H1 (cell line): ENCODE measurements at regions not wholly inside any gene's neighbourhood (a gene's known extent, or its start where the extent isn't known, plus 50 kb on each side); places are given as distances from the start of the nearest gene placed in this dataset.

Experiments
- CTCF ChIA-PET: fragments of 300-600 bp; sonication (Branson Sonifier 250); formaldehyde crosslinking; loops from one replicate; lab custom pipeline; 2021; ENCODE audit not compliant: partially characterized antibody; lab: Charles Lee
- POLR2A ChIA-PET: fragments of 300-600 bp; sonication (Branson Sonifier 250); formaldehyde crosslinking; loops from one replicate; lab custom pipeline; 2021; ENCODE audit warnings: inconsistent platforms; ENCODE audit not compliant: partially characterized antibody; lab: Charles Lee
- DNase-seq, 2 experiments: peaks; one replicate each; pipeline versions ENCODE4 v3.0.0 to v3.0.0-alpha.2; 2010 to 2022; ENCODE audit warnings: low spot score in 2 of 2, low read depth in 1 of 2, mixed read lengths in 1 of 2
- FAIRE-seq: peaks from 2 replicates; lab custom pipeline; 2011; peaks lifted over from hg19 to GRCh38; lab: Jason Lieb, UNC
- H2AFZ ChIP-seq: 2 replicates; pipeline ENCODE4 v1.8.1; 2012; ENCODE audit warnings: low read length, inconsistent platforms
- H2AK5ac ChIP-seq: 2 replicates; pipeline ENCODE4 v1.6.1; 2013; ENCODE audit warnings: low read depth, low read length
- H2BK120ac ChIP-seq: replicated peaks from 2 replicates; pipeline ENCODE3; 2013; ENCODE audit warnings: low read depth, low read length, inconsistent platforms
- H2BK12ac ChIP-seq: 2 replicates; pipeline ENCODE4 v1.6.1; 2013; ENCODE audit warnings: low read depth, low read length
- H2BK15ac ChIP-seq: 2 replicates; pipeline ENCODE4 v1.6.1; 2013; ENCODE audit warnings: low read length
- H2BK20ac ChIP-seq: 2 replicates; pipeline ENCODE4 v1.6.1; 2013; ENCODE audit warnings: low read length
- H2BK5ac ChIP-seq: 2 replicates; pipeline ENCODE4 v1.6.1; 2013; ENCODE audit warnings: low read depth, low read length
- H3K14ac ChIP-seq: 2 replicates; pipeline ENCODE4 v1.6.1; 2013; ENCODE audit warnings: inconsistent platforms; ENCODE audit not compliant: insufficient read length
- H3K18ac ChIP-seq: 2 replicates; pipeline ENCODE4 v1.6.1; 2013; ENCODE audit warnings: low read length; ENCODE audit errors: extremely low read depth
- H3K23ac ChIP-seq: 2 replicates; pipeline ENCODE4 v1.6.1; 2013; ENCODE audit warnings: inconsistent platforms; ENCODE audit not compliant: insufficient read length
- H3K23me2 ChIP-seq: 2 replicates; pipeline ENCODE4 v1.6.1; 2013; ENCODE audit warnings: low read depth, low read length
- H3K27ac ChIP-seq: 2 replicates; pipeline ENCODE4 v1.6.1; 2011; ENCODE audit warnings: low read depth, low read length, inconsistent platforms
- H3K27me3 ChIP-seq, 4 experiments: replicated peaks in 1 of 4; 1 replicate in 1 of 4; 2 replicates in 3 of 4; pipeline versions ENCODE4 v1.6.1 to v1.8.1; 2011 to 2013; ENCODE audit warnings: low read length in 3 of 4, mild to moderate bottlenecking in 3 of 4, inconsistent platforms in 2 of 4, mixed read lengths in 2 of 4, moderate library complexity in 1 of 4; ENCODE audit not compliant: control insufficient read depth in 3 of 4, insufficient read depth in 3 of 4; ENCODE audit errors: extremely low read depth in 1 of 4
- H3K36me3 ChIP-seq, 4 experiments: 2 replicates each; pipeline versions ENCODE4 v1.6.1 to v1.8.1; 2011 to 2013; ENCODE audit warnings: mild to moderate bottlenecking in 4 of 4, low read length in 3 of 4, moderate library complexity in 2 of 4, control low read depth in 1 of 4, inconsistent platforms in 1 of 4; ENCODE audit not compliant: insufficient read depth in 4 of 4, control insufficient read depth in 2 of 4
- H3K4ac ChIP-seq: replicated peaks from 2 replicates; pipeline ENCODE3; 2013; ENCODE audit warnings: low read length, low read depth, mixed read lengths, inconsistent platforms; ENCODE audit not compliant: insufficient read length
- H3K4me1 ChIP-seq, 4 experiments: replicated peaks in 1 of 4; 1 replicate in 1 of 4; 2 replicates in 3 of 4; pipeline versions ENCODE4 v1.6.1 to v1.8.1; 2011 to 2013; ENCODE audit warnings: low read length in 3 of 4, inconsistent platforms in 2 of 4, mixed read lengths in 1 of 4; ENCODE audit not compliant: insufficient read depth in 4 of 4, control insufficient read depth in 3 of 4
- H3K4me2 ChIP-seq, 2 experiments: 2 replicates each; pipeline versions ENCODE4 v1.6.1 to v1.8.1; 2011 to 2013; ENCODE audit warnings: low read depth in 2 of 2, low read length in 2 of 2, control low read depth in 1 of 2, inconsistent platforms in 1 of 2, mild to moderate bottlenecking in 1 of 2; ENCODE audit not compliant: insufficient read depth in 1 of 2
- H3K4me3 ChIP-seq, 4 experiments: fragments of 200-600, 300-600 bp in 1 of 4; sonication (generic), shearing (Covaris generic), sonication (Bioruptor Twin) in 1 of 4; 2 replicates each; pipeline versions ENCODE4 v1.5.1 to v1.8.1; 2011 to 2016; ENCODE audit warnings: low read length in 4 of 4, low read depth in 3 of 4, control low read depth in 2 of 4, inconsistent platforms in 2 of 4, mild to moderate bottlenecking in 2 of 4, mixed read lengths in 1 of 4, moderate library complexity in 1 of 4; ENCODE audit not compliant: insufficient read depth in 2 of 4; ENCODE audit errors: extremely low read depth in 1 of 4
- H3K56ac ChIP-seq: replicated peaks from 2 replicates; pipeline ENCODE3; 2013; ENCODE audit warnings: low read depth, mild to moderate bottlenecking, mixed read lengths, low read length, inconsistent platforms; ENCODE audit not compliant: insufficient read length
- H3K79me1 ChIP-seq: 2 replicates; pipeline ENCODE4 v1.6.1; 2013; ENCODE audit warnings: low read depth, low read length, control low read depth
- H3K79me2 ChIP-seq, 2 experiments: 2 replicates each; pipeline versions ENCODE4 v1.6.1 to v1.8.1; 2012 to 2013; ENCODE audit warnings: low read length in 2 of 2, mild to moderate bottlenecking in 2 of 2, inconsistent platforms in 1 of 2; ENCODE audit not compliant: insufficient read depth in 2 of 2, control insufficient read depth in 1 of 2
- H3K9ac ChIP-seq, 4 experiments: replicated peaks in 1 of 4; 1 replicate in 1 of 4; 2 replicates in 3 of 4; pipeline versions ENCODE4 v1.6.1 to v1.8.1; 2011 to 2013; ENCODE audit warnings: low read depth in 3 of 4, low read length in 3 of 4, control low read depth in 2 of 4, mild to moderate bottlenecking in 2 of 4, moderate library complexity in 2 of 4, inconsistent platforms in 1 of 4; ENCODE audit errors: extremely low read depth in 1 of 4
- H3K9me3 ChIP-seq, 2 experiments: 2 replicates each; pipeline versions ENCODE4 v1.6.1 to v1.8.1; 2012 to 2013; ENCODE audit warnings: mild to moderate bottlenecking in 2 of 2, moderate library complexity in 2 of 2, control low read depth in 1 of 2, inconsistent platforms in 1 of 2, low read depth in 1 of 2, low read length in 1 of 2, mixed read lengths in 1 of 2; ENCODE audit not compliant: insufficient read depth in 2 of 2
- H4K20me1 ChIP-seq, 2 experiments: replicated peaks in 1 of 2; 2 replicates each; pipeline versions ENCODE3 to v1.8.1; 2011 to 2013; ENCODE audit warnings: inconsistent platforms in 2 of 2, low read length in 2 of 2, mild to moderate bottlenecking in 1 of 2; ENCODE audit not compliant: insufficient read depth in 2 of 2, control insufficient read depth in 1 of 2
- H4K5ac ChIP-seq: 2 replicates; pipeline ENCODE4 v1.6.1; 2013; ENCODE audit warnings: low read length, low read depth, mixed read lengths, inconsistent platforms; ENCODE audit not compliant: insufficient read length
- H4K8ac ChIP-seq: 2 replicates; pipeline ENCODE4 v1.8.0; 2013; ENCODE audit warnings: mild to moderate bottlenecking, moderate library complexity, low read length, inconsistent platforms; ENCODE audit not compliant: insufficient read depth; ENCODE audit errors: extremely low read depth
- H4K91ac ChIP-seq: replicated peaks from 2 replicates; pipeline ENCODE3; 2013; ENCODE audit warnings: low read length, mixed read lengths, inconsistent platforms; ENCODE audit not compliant: insufficient read length
- RAD21 ChIP-seq, 2 experiments: IDR thresholded peaks in 1 of 2; conservative IDR thresholded peaks in 1 of 2; 2 replicates each; pipeline ENCODE4 v1.6.1; 2011; ENCODE audit warnings: low read depth in 2 of 2, low read length in 2 of 2, improper control_type of control experiment in 1 of 2, inconsistent platforms in 1 of 2, mild to moderate bottlenecking in 1 of 2, moderate library complexity in 1 of 2
- RNF2 ChIP-seq: fragments of 200-900, 300-1000 bp; sonication (generic); IDR thresholded peaks from 2 replicates; pipeline ENCODE4 v1.7.1; 2016; ENCODE audit warnings: borderline replicate concordance, low read depth, mild to moderate bottlenecking, antibody characterized with exemption, low read length; ENCODE audit not compliant: poor library complexity, severe bottlenecking; ENCODE audit errors: missing control alignments
- WGBS, 2 experiments: shearing (Covaris generic) in 1 of 2; methylation state at CpG; one replicate each; pipeline versions ENCODE4 v1.1.6 to v1.1.7; 2013 to 2015; ENCODE audit warnings: low lambda C conversion rate in 2 of 2, mixed read lengths in 2 of 2, inconsistent platforms in 1 of 2, low coverage in 1 of 2, missing lambda C conversion rate in 1 of 2; ENCODE audit not compliant: insufficient replicate concordance in 2 of 2, insufficient coverage in 1 of 2, insufficient read length in 1 of 2; ENCODE audit errors: extremely low coverage in 1 of 2, missing lambda C conversion rate in 1 of 2; 5-methylcytosine and 5-hydroxymethylcytosine counted together

DNA sequence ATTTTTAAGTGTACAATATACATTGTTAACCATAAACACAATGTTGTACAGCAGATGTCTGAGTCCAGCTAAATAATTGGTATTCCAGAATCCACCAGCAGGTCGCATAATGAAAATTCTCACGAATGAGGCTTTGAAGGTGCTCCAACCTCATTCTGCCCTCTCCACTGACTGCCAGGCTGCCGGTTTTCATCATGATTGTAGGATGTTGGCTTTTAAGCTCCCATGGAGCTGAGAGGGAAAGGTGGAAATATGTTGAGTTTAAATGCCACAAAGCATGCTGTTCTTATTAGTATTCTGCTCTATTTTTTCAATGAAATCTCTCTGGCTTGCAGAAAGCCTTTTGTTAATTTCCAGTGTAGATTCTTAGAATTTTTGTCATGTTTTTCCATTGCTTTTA is 337.2 kb upstream of the DDI1 start:
- no peaks in the 10 kb centered on the region for H3K79me1 ChIP-seq

More for the DNA sequence above, 337.2 kb upstream of the DDI1 start:
- no peaks in the 10 kb centered on the region for H3K79me2 ChIP-seq
- H3K56ac ChIP-seq: no peak overlapping the region
- H3K27ac ChIP-seq: no peak overlapping the region
- no peak overlapping the region for H3K18ac ChIP-seq
- no peak overlapping the region for H2BK12ac ChIP-seq
- no peak overlapping the region for H3K9ac ChIP-seq
- no peak overlapping the region for H4K8ac ChIP-seq
- H3K36me3 ChIP-seq: no peaks in the 10 kb centered on the region
- H2BK120ac ChIP-seq: no peak overlapping the region
- no peak overlapping the region for H2BK20ac ChIP-seq
- POLR2A ChIA-PET: no interaction called here
- H3K23ac ChIP-seq: no peak overlapping the region
- H3K4me1 ChIP-seq: 0 out of 7 replicates have a peak, but pooled peaks cover 0 to 2% (median 0%) of the 10 kb centered on the region in 4 experiments
- no peak overlapping the region for H2BK15ac ChIP-seq
- FAIRE-seq (no peak), DNase-seq (no peak)
- H2AK5ac ChIP-seq: no peak overlapping the region
- H3K27me3 ChIP-seq: no peaks in the 10 kb centered on the region
- H3K4me2 ChIP-seq: no peak overlapping the region
- H4K20me1 ChIP-seq: no peaks in the 10 kb centered on the region
- no peaks in the 10 kb centered on the region for H3K23me2 ChIP-seq
- H4K5ac ChIP-seq: no peak overlapping the region
- no peak overlapping the region for H2AFZ ChIP-seq
- no peak overlapping the region for H2BK5ac ChIP-seq
- H4K91ac ChIP-seq: no peak overlapping the region
- no peak overlapping the region for H3K14ac ChIP-seq
- H3K9me3 ChIP-seq: no peaks in the 10 kb centered on the region
- TF ChIP-seq RNF2 (no peak), RAD21 (IDR thresholded peaks at IDR 0.05 in 1 of 2, conservative IDR thresholded peaks at IDR 0.05 in 1 of 2; ENCODE audit: low read depth in 2 of 2, low read length in 2 of 2) (0 out of 4 replicates have a peak, but pooled peaks of 1 of the 2 experiments have one; percentile 2)
- WGBS, 2 experiments: 82% methylated on average over 3 of the region's 3 CpGs; no CpG with 5 or more reads in 1 of the 2 experiments
- H3K4me3 ChIP-seq: no peak overlapping the region
- H3K4ac ChIP-seq: no peak overlapping the region
- CTCF ChIA-PET: interaction anchor here (0.8 to 2.8 kb wide), 3 partner anchors 14 to 47 kb away, joined by 3 to 10 read pairs (median 3); no protein-coding TSS in a partner anchor
